ENCODE measurements at regions not wholly inside any gene's neighbourhood (a gene's known extent, or its start where the extent isn't known, plus 50 kb on each side); places are given as distances from the start of the nearest gene placed in this dataset.

DNA sequence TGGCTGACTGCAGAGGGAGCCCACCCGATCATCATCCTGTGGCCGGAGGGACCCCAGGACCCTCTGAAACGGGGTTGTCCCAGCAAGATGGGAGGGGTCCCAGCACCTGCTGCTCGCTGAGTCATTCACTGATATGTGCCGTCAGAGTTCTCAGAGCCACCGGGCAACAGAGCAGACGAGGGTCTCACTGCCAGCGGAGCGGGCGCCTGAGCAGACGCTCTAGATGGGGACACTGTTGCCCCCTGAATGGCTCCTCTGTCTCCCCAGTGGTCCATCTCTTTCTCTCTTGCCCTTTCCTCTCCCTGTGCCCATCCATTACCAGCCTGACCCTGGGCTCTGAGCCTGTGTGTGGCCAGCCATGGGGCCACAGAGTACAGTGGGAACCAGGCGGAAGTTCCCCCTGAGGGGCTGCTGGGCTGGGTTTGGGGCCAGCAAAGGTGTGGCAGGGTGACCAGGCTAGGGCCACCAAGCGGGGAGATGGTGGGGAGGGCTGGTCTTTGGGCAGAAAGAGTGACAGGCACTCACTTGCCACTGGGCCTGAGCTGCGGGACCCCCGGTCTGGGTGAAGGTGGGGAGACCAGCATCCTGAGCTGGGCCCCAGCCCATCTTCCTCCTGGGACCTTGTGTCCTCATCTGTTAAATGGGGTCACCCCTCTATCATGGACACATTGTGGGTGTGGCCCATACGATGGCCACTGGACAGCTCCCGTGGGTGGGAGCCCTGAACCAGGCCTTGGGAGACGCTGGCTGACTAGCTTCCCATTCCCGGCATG is 90.9 kb downstream of the HMX1 start:
- Histone ChIP-seq H3K27ac (ENCODE audit: insufficient read depth, low read depth, low read length) (no peak overlapping the region), H2AFZ (ENCODE audit: low read depth, low read length) (no peak overlapping the region), H3K4me1 (ENCODE audit: control insufficient read depth, extremely low read depth, insufficient read depth, low read length) (no peaks in the 10 kb centered on the region), H3K9me3 (replicated peaks; ENCODE audit: control insufficient read depth, insufficient read depth, low read length) (no peaks in the 10 kb centered on the region), H3K79me2 (ENCODE audit: control insufficient read depth, insufficient read depth, low read length) (no peaks in the 10 kb centered on the region), H3K4me2 (ENCODE audit: insufficient read depth, low read length) (no peak overlapping the region), H3K4me3 (replicated peaks in 1 of 3; ENCODE audit: insufficient read depth in 1 of 3, low read depth in 1 of 3, low read length in 3 of 3) (no peak overlapping the region), H3K9ac (replicated peaks; ENCODE audit: extremely low read depth, insufficient read depth, low read length) (no peak overlapping the region), H3K27me3 (ENCODE audit: control insufficient read depth in 2 of 2, insufficient read depth in 2 of 2, low read length in 2 of 2) (no peaks in the 10 kb centered on the region), H3K9me1 (replicated peaks; ENCODE audit: control insufficient read depth, extremely low read depth, insufficient read depth, low read length) (no peaks in the 10 kb centered on the region), H4K20me1 (replicated peaks; ENCODE audit: control insufficient read depth, extremely low read depth, insufficient read depth, low read length) (no peaks in the 10 kb centered on the region), H3K36me3 (ENCODE audit: control insufficient read depth in 2 of 2, extremely low read depth in 1 of 2, insufficient read depth in 2 of 2, low read length in 2 of 2) (no peaks in the 10 kb centered on the region)
- dilution Hi-C loops (cut with MboI; ENCODE audit: extremely low pct_ligation_motif_present, low sequenced_read_pairs), result no loop called here
- POLR2A ChIA-PET, result no interaction called here
- CTCF ChIA-PET, result no interaction called here
- TF ChIP-seq MYC (IDR thresholded peaks at IDR 0.05; ENCODE audit: low read depth, low read length), result no peak
- no peak for TF ChIP-seq FOS (IDR thresholded peaks at IDR 0.05; ENCODE audit: borderline replicate concordance, insufficient read depth, low read length)
- TF ChIP-seq, protein P1, sequence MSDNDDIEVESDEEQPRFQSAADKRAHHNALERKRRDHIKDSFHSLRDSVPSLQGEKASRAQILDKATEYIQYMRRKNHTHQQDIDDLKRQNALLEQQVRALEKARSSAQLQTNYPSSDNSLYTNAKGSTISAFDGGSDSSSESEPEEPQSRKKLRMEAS (IDR thresholded peaks at IDR 0.05; ENCODE audit: insufficient read depth, insufficient read length), result no peak
- TF ChIP-seq, protein P2, sequence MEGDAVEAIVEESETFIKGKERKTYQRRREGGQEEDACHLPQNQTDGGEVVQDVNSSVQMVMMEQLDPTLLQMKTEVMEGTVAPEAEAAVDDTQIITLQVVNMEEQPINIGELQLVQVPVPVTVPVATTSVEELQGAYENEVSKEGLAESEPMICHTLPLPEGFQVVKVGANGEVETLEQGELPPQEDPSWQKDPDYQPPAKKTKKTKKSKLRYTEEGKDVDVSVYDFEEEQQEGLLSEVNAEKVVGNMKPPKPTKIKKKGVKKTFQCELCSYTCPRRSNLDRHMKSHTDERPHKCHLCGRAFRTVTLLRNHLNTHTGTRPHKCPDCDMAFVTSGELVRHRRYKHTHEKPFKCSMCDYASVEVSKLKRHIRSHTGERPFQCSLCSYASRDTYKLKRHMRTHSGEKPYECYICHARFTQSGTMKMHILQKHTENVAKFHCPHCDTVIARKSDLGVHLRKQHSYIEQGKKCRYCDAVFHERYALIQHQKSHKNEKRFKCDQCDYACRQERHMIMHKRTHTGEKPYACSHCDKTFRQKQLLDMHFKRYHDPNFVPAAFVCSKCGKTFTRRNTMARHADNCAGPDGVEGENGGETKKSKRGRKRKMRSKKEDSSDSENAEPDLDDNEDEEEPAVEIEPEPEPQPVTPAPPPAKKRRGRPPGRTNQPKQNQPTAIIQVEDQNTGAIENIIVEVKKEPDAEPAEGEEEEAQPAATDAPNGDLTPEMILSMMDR (IDR thresholded peaks at IDR 0.05; ENCODE audit: extremely low read depth in 1 of 2, insufficient read depth in 1 of 2, low read depth in 1 of 2, low read length in 2 of 2), result no peak
- no peak for TF ChIP-seq GATA2 (IDR thresholded peaks at IDR 0.05; ENCODE audit: insufficient read depth, insufficient read length, low read depth, low read length)
- no peak for TF ChIP-seq POLR2A (IDR thresholded peaks at IDR 0.05; ENCODE audit: low read depth, low read length)
- no peak for TF ChIP-seq POLR2AphosphoS5 (IDR thresholded peaks at IDR 0.05; ENCODE audit: insufficient read depth, low read depth, low read length)
- no peak for TF ChIP-seq JUN (IDR thresholded peaks at IDR 0.05; ENCODE audit: borderline replicate concordance, insufficient read depth, insufficient read length, low read depth)
- no peak for TF ChIP-seq EZH2 (IDR thresholded peaks at IDR 0.05; ENCODE audit: borderline replicate concordance, low read depth, low read length, severe bottlenecking)
- no peak for DNase-seq (ENCODE audit: low read depth, low spot score)
- no TSS peak for BruUV-seq (replicated peaks)
- intact Hi-C loops (cut with micrococcal nuclease), result no loop called here
- no peak for FAIRE-seq
